Tibial nerve (tissue), 4 donors: ENCODE measurements at regions not wholly inside any gene's neighbourhood (a gene's known extent, or its start where the extent isn't known, plus 50 kb on each side); places are given as distances from the start of the nearest gene placed in this dataset.

Experiments used
- DNase-seq, 2 donors: peaks; one replicate each; pipeline ENCODE4 v3.0.0-alpha.2; 2019; ENCODE audit warnings: low spot score in 2 of 2
- H3K27ac ChIP-seq, 4 donors: fragments of 200-600 bp; sonication (generic) in 3 of 4; one replicate each; pipeline ENCODE4 v1.5.1; 2017 to 2019; ENCODE audit warnings: mild to moderate bottlenecking in 1 of 4
- H3K27me3 ChIP-seq, 2 donors: fragments of 200-600 bp; sonication (generic) in 1 of 2; one replicate each; pipeline versions ENCODE4 v1.5.1 to v1.6.0; 2017 to 2019
- H3K36me3 ChIP-seq, 3 donors: fragments of 200-600 bp; sonication (generic); one replicate each; pipeline ENCODE4 v1.5.1; 2018 to 2019
- H3K4me1 ChIP-seq, 4 donors: fragments of 200-600 bp; sonication (generic) in 3 of 4; one replicate each; pipeline ENCODE4 v1.5.1; 2017 to 2019
- H3K4me3 ChIP-seq, 4 donors: fragments of 200-600 bp; sonication (generic) in 3 of 4; one replicate each; pipeline ENCODE4 v1.5.1; 2017 to 2019; ENCODE audit warnings: mild to moderate bottlenecking in 1 of 4, moderate library complexity in 1 of 4
- H3K9me3 ChIP-seq, 4 donors: fragments of 200-600 bp; sonication (generic) in 3 of 4; one replicate each; pipeline ENCODE4 v1.5.1; 2017 to 2019
- EP300 ChIP-seq, 2 donors: sonication (generic); formaldehyde crosslinking; IDR thresholded peaks; one replicate each; pipeline ENCODE4 v1.6.1; 2017; ENCODE audit warnings: antibody characterized with exemption in 2 of 2, mild to moderate bottlenecking in 1 of 2
- POLR2A ChIP-seq, 2 donors: fragments of 450-650 bp; IDR thresholded peaks; one replicate each; pipeline ENCODE4 v1.6.1; 2017; ENCODE audit warnings: antibody characterized with exemption in 2 of 2, mild to moderate bottlenecking in 2 of 2, moderate library complexity in 2 of 2
- WGBS, 2 donors: methylation state at CpG; one replicate each; pipeline ENCODE4 v1.1.5; 2018; 5-methylcytosine and 5-hydroxymethylcytosine counted together
- TF ChIP-seq, protein P1 (sequence below), 5 experiments: fragments of 200-600 bp in 3 of 5; fragments of 450-650 bp in 2 of 5; sonication (generic) in 3 of 5; IDR thresholded peaks; one replicate each; pipeline ENCODE4 v1.5.1; 2016 to 2019; ENCODE audit warnings: antibody characterized with exemption in 5 of 5, mild to moderate bottlenecking in 3 of 5, moderate library complexity in 2 of 5

DNA sequence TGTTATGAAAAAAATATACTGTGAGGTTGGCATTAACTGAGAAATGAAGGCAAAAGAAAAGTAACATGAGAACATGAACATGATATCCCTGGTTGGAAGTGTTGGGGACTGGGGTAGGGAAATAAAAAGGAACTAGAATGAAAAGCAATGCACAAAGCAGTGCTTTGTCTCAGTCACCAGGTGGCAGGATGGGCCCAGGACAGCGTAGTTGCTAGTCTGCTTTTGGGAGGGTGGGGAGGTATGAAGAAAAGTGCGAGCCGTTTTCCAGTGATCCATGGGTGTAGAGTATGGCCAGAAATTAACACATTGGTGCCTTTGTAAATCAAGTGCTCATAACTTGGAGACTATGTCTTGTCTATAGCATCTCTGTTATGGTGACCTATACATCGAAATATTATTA is 662.5 kb upstream of the SALL1 start:
- Histone ChIP-seq H3K27me3 (no peaks in the 10 kb centered on the region), H3K36me3 (no peaks in the 10 kb centered on the region), H3K4me1 (no peaks in the 10 kb centered on the region), H3K27ac (no peak overlapping the region), H3K4me3 (no peak overlapping the region), H3K9me3 (peaks cover 0 to 5% (median 0%) of the 10 kb centered on the region in 4 donors)
- no peak for TF ChIP-seq POLR2A (IDR thresholded peaks at IDR 0.05)
- no peak for TF ChIP-seq EP300 (IDR thresholded peaks at IDR 0.05)
- TF ChIP-seq, protein P1, sequence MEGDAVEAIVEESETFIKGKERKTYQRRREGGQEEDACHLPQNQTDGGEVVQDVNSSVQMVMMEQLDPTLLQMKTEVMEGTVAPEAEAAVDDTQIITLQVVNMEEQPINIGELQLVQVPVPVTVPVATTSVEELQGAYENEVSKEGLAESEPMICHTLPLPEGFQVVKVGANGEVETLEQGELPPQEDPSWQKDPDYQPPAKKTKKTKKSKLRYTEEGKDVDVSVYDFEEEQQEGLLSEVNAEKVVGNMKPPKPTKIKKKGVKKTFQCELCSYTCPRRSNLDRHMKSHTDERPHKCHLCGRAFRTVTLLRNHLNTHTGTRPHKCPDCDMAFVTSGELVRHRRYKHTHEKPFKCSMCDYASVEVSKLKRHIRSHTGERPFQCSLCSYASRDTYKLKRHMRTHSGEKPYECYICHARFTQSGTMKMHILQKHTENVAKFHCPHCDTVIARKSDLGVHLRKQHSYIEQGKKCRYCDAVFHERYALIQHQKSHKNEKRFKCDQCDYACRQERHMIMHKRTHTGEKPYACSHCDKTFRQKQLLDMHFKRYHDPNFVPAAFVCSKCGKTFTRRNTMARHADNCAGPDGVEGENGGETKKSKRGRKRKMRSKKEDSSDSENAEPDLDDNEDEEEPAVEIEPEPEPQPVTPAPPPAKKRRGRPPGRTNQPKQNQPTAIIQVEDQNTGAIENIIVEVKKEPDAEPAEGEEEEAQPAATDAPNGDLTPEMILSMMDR (IDR thresholded peaks at IDR 0.05): no peak
- no peak for DNase-seq
- 79 to 92% methylated on average over 4 of the region's 4 CpGs for WGBS, 2 donors

DNA sequence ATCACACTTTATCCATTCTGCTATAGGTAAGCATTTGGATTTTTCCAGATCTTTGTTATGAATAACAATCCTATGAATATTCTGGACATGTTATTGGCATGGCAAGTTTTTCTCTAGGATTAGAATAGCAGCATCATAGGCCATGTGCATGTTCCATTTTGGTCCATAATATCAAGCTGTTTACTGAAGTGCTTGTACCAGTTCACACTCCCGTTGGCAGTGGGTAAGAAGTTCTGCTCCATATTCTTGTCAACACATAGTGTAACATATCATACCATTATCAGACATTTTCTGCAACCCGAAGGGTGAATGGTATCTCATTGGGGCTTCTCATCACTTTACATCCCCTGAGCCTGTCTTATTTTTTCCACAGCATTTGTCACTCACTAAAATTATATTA is 661.9 kb upstream of the SALL1 start:
- no peaks in the 10 kb centered on the region for H3K27me3 ChIP-seq
- H3K4me3 ChIP-seq: no peak overlapping the region
- H3K9me3 ChIP-seq: peaks cover 0 to 12% (median 0%) of the 10 kb centered on the region in 4 donors
- TF ChIP-seq POLR2A (IDR thresholded peaks at IDR 0.05): no peak
- TF ChIP-seq, protein P1 (IDR thresholded peaks at IDR 0.05): no peak
- TF ChIP-seq EP300 (IDR thresholded peaks at IDR 0.05): no peak
- no peaks in the 10 kb centered on the region for H3K4me1 ChIP-seq
- 89 to 95% methylated on average over 2 of the region's 2 CpGs for WGBS, 2 donors
- no peak for DNase-seq
- no peaks in the 10 kb centered on the region for H3K36me3 ChIP-seq
- H3K27ac ChIP-seq: no peak overlapping the region

DNA sequence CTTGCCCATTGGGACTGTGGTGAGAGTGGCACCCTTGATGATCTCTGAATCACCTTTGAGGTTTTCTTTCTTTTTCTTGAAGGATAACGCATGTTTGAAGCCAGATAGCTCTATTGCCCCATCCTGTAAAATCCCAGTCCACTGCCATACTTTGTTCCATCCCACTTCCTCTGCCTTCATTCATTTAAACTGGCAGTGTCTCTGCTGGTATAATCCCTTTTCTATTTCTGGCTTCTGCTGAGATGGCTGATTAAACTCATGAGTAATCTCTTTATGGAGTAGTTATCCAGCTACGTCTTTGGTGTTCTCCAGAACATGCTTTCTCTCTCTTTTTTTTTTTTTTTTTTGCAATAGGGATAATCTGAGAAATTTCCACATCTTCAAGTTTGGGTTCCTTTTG is 656.5 kb upstream of the SALL1 start:
- no peak overlapping the region for H3K4me3 ChIP-seq
- peaks cover 0 to 8% (median 0%) of the 10 kb centered on the region in 4 donors for H3K9me3 ChIP-seq
- H3K36me3 ChIP-seq: no peaks in the 10 kb centered on the region
- no peak for DNase-seq
- TF ChIP-seq, protein P1 (IDR thresholded peaks at IDR 0.05): no peak
- TF ChIP-seq POLR2A (IDR thresholded peaks at IDR 0.05): no peak
- TF ChIP-seq EP300 (IDR thresholded peaks at IDR 0.05): no peak
- no peak overlapping the region for H3K27ac ChIP-seq
- WGBS, 2 donors: 58 to 65% methylated on average over 2 of the region's 2 CpGs
- H3K27me3 ChIP-seq: no peaks in the 10 kb centered on the region
- H3K4me1 ChIP-seq: no peaks in the 10 kb centered on the region

DNA sequence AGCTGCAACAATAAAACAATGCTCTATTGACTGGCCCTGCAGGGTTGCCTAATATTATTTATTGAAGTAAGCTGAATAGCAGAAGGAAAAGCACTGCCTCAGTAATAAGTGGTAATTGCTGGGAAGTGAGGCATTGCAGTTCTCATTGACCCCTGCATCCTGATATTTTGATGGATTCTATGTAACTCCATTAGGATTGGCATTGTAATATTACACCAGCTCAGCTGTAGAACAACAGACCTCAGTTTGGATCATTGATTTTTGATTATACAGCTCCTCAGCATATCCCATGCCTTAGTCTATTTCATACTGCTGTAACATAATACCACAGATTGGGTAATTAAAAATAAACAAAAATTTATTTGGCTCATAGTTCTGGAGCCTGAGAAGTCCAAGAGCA is 650.6 kb upstream of the SALL1 start:
- TF ChIP-seq, protein P1 (IDR thresholded peaks at IDR 0.05): no peak
- TF ChIP-seq POLR2A (IDR thresholded peaks at IDR 0.05) (no peak), EP300 (IDR thresholded peaks at IDR 0.05) (no peak)
- H3K4me1 ChIP-seq: no peaks in the 10 kb centered on the region
- no peak for DNase-seq
- no peaks in the 10 kb centered on the region for H3K36me3 ChIP-seq
- H3K9me3 ChIP-seq: no peaks in the 10 kb centered on the region
- H3K27me3 ChIP-seq: no peaks in the 10 kb centered on the region
- H3K4me3 ChIP-seq: no peak overlapping the region
- H3K27ac ChIP-seq: no peak overlapping the region

DNA sequence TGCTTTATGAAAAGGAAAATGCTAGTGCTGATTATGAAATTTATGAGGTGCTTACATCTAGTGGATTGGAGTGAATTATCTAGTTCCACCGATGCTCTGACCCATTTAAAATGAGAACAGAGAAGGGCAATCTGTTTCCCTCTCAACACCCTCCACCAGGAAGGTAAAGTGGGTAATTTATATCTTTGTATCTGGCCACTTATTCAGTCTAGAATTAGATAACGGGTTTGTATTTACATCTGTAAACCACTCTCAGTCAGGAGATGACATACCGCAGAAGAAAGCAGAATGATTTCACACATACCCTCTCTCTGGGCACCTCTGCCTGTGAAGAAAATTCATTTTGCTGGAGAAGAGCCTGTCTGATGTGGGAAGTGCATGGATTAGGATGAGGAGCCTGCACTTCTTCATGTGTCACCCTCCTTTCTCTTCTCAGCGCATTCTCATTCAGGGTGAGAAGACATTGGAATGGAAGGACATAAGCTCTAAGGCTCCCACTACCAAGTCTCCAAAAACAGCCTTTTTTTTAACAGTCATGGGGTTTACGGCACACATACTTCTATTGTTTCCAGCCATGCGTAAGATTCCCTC is 646.7 kb upstream of the SALL1 start:
- Histone ChIP-seq H3K27me3 (no peaks in the 10 kb centered on the region), H3K9me3 (no peaks in the 10 kb centered on the region), H3K4me3 (no peak overlapping the region), H3K36me3 (no peaks in the 10 kb centered on the region), H3K27ac (no peak overlapping the region), H3K4me1 (no peaks in the 10 kb centered on the region)
- WGBS, 2 donors: 71 to 72% methylated on average over 6 of the region's 6 CpGs
- TF ChIP-seq, protein P1 (IDR thresholded peaks at IDR 0.05): no peak
- TF ChIP-seq POLR2A (IDR thresholded peaks at IDR 0.05): no peak
- no peak for TF ChIP-seq EP300 (IDR thresholded peaks at IDR 0.05)
- DNase-seq: no peak
